GM12892 (cell line): ENCODE measurements at regions not wholly inside any gene's neighbourhood (a gene's known extent, or its start where the extent isn't known, plus 50 kb on each side); places are given as distances from the start of the nearest gene placed in this dataset.

Source experiments
- POLR2A ChIP-seq: IDR thresholded peaks from 2 replicates; pipeline ENCODE4 v1.6.1; 2011; ENCODE audit warnings: low read depth, low read length, control low read depth
- POLR2AphosphoS5 ChIP-seq: IDR thresholded peaks from 2 replicates; pipeline ENCODE4 v1.6.1; 2011; ENCODE audit warnings: low read depth, low read length, control low read depth
- TAF1 ChIP-seq: IDR thresholded peaks from 2 replicates; pipeline ENCODE4 v1.6.1; 2011; ENCODE audit warnings: low read depth, mild to moderate bottlenecking, control low read depth, low read length, borderline replicate concordance

DNA sequence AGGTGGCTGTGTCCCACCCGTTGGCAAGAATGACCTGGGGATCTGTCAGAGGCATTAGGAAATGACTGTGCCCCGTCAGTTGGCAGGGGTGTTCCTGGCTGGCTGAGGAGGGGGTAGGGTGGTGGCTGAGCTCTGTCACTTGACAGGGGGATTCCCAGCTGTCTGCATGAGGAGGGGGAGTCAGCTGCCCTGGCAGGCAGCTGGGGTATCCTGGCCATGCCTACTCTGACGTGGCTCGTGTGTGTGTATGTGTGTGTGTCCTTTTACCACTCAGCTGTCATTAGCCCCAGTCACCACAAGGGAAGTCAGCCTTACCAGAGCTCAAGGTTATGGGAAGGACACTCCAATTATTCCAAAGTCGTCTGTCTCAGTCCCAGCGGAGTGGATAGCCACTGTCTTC is 93.2 kb downstream of the EFNB1 start:
- TF ChIP-seq POLR2A: no peak
- no peak for TF ChIP-seq POLR2AphosphoS5
- no peak for TF ChIP-seq TAF1
